ENCODE measurements at regions not wholly inside any gene's neighbourhood (a gene's known extent, or its start where the extent isn't known, plus 50 kb on each side); places are given as distances from the start of the nearest gene placed in this dataset.

- Histone ChIP-seq H3K27me3 (no peaks in the 10 kb centered on the region), H3K9me3 (no peaks in the 10 kb centered on the region), H3K36me3 (ENCODE audit: low read depth, missing control alignments) (no peaks in the 10 kb centered on the region), H3K27ac (no peak overlapping the region), H3K4me3 (no peak overlapping the region), H3K4me1 (no peaks in the 10 kb centered on the region)
- no peak for DNase-seq
- intact Hi-C loops (cut with DNase I; ENCODE audit: low total_unique reads): no loop called here
- 90 to 95% methylated on average over 2 of the region's 2 CpGs for WGBS, 2 donors
- TF ChIP-seq CTCF (IDR thresholded peaks at IDR 0.05) (no peak), POLR2A (IDR thresholded peaks at IDR 0.05) (no peak)
Observed at GRCh38 chr4:81757691-81758090, 286.0 kb upstream of the RASGEF1B start.

GRCh38 chr4:81756973-81757372 lies 285.3 kb upstream of the RASGEF1B start:
- intact Hi-C loops (cut with DNase I; ENCODE audit: low total_unique reads): no loop called here

GRCh38 chr4:81756042-81756441 lies 284.3 kb upstream of the RASGEF1B start:
- no peaks in the 10 kb centered on the region for H3K36me3 ChIP-seq (ENCODE audit: low read depth, missing control alignments)
- no peak for TF ChIP-seq CTCF (IDR thresholded peaks at IDR 0.05)
- no peak for TF ChIP-seq POLR2A (IDR thresholded peaks at IDR 0.05)
- no peak for DNase-seq
- 72 to 77% methylated on average over 2 of the region's 2 CpGs for WGBS, 2 donors
- H3K27me3 ChIP-seq: no peaks in the 10 kb centered on the region
- H3K4me1 ChIP-seq: no peaks in the 10 kb centered on the region
- no peak overlapping the region for H3K4me3 ChIP-seq
- H3K27ac ChIP-seq: no peak overlapping the region
- intact Hi-C loops (cut with DNase I; ENCODE audit: low total_unique reads): no loop called here
- no peaks in the 10 kb centered on the region for H3K9me3 ChIP-seq

More at GRCh38 chr4:81756973-81757372, 285.3 kb upstream of the RASGEF1B start:
- Histone ChIP-seq H3K9me3 (no peaks in the 10 kb centered on the region), H3K4me3 (no peak overlapping the region), H3K4me1 (no peaks in the 10 kb centered on the region), H3K27ac (no peak overlapping the region), H3K27me3 (no peaks in the 10 kb centered on the region), H3K36me3 (ENCODE audit: low read depth, missing control alignments) (no peaks in the 10 kb centered on the region)
- no peak for DNase-seq
- whole genome bisulfite sequencing, 2 donors: 88 to 89% methylated on average over 3 of the region's 3 CpGs
- TF ChIP-seq POLR2A (IDR thresholded peaks at IDR 0.05) (no peak), CTCF (IDR thresholded peaks at IDR 0.05) (no peak)

- H3K27ac ChIP-seq: no peak overlapping the region
- no peaks in the 10 kb centered on the region for H3K36me3 ChIP-seq (ENCODE audit: low read depth, missing control alignments)
- no peaks in the 10 kb centered on the region for H3K9me3 ChIP-seq
- WGBS, 2 donors: 85 to 87% methylated on average over 4 of the region's 4 CpGs
- TF ChIP-seq POLR2A (IDR thresholded peaks at IDR 0.05) (no peak), CTCF (IDR thresholded peaks at IDR 0.05) (no peak)
- DNase-seq: no peak
- H3K27me3 ChIP-seq: no peaks in the 10 kb centered on the region
- no peak overlapping the region for H3K4me3 ChIP-seq
- intact Hi-C loops (cut with DNase I; ENCODE audit: low total_unique reads): no loop called here
- H3K4me1 ChIP-seq: no peaks in the 10 kb centered on the region
Observed at GRCh38 chr4:81754169-81754568, 282.5 kb upstream of the RASGEF1B start.

- 93 to 94% methylated on average over 6 of the region's 6 CpGs for WGBS, 2 donors
- Histone ChIP-seq H3K9me3 (no peaks in the 10 kb centered on the region), H3K27ac (no peak overlapping the region), H3K4me1 (no peaks in the 10 kb centered on the region), H3K36me3 (ENCODE audit: low read depth, missing control alignments) (no peaks in the 10 kb centered on the region), H3K4me3 (no peak overlapping the region), H3K27me3 (no peaks in the 10 kb centered on the region)
- no peak for TF ChIP-seq POLR2A (IDR thresholded peaks at IDR 0.05)
- no peak for TF ChIP-seq CTCF (IDR thresholded peaks at IDR 0.05)
- intact Hi-C loops (cut with DNase I; ENCODE audit: low total_unique reads): no loop called here
- DNase-seq: no peak
Observed at GRCh38 chr4:81751531-81752289, 280.0 kb upstream of the RASGEF1B start.
